HCT116 (cell line): ENCODE measurements at regions not wholly inside any gene's neighbourhood (a gene's known extent, or its start where the extent isn't known, plus 50 kb on each side); places are given as distances from the start of the nearest gene placed in this dataset.

Experiments used
- ATAC-seq: fragments of 200-7000 bp; cut with Tn5 transposase; 2 replicates; pipeline ENCODE4 v1.9.1; 2020; ENCODE audit warnings: mild to moderate bottlenecking, moderate library complexity
- BruUV-seq: library from RNA; stranded (reverse); fragments of 400-500 nt; replicated peaks from 2 replicates; lab custom pipeline; 2021; lab: Mats Ljungman, UMichigan
- CTCF ChIA-PET: fragments of 300-600 bp; sonication (Branson Sonifier 250); formaldehyde crosslinking; loops from one replicate; lab custom pipeline; 2021; ENCODE audit warnings: antibody characterized with exemption; lab: Charles Lee
- POLR2A ChIA-PET: fragments of 300-600, 350-600 bp; sonication (Branson Sonifier 250); formaldehyde crosslinking; loops from one replicate; lab custom pipeline; 2021; ENCODE audit warnings: antibody characterized with exemption; lab: Charles Lee
- RAD21 ChIA-PET, 2 experiments: fragments of 300-600 bp; sonication (Branson Sonifier 250); formaldehyde crosslinking; loops; one replicate each; lab custom pipeline; 2023; ENCODE audit warnings: low total read pairs in 2 of 2; ENCODE audit not compliant: uncharacterized antibody in 2 of 2, unreplicated experiment in 2 of 2, low non-redundant PET in 1 of 2; lab: Charles Lee
- DNase-seq: peaks from one replicate; pipeline ENCODE4 v3.0.0-alpha.2; 2010; ENCODE audit warnings: low read depth, low spot score
- H2AFZ ChIP-seq: fragments of 200-600 bp; shearing (Covaris generic), sonication (generic); 2 replicates; pipeline ENCODE4 v1.6.1; 2017; ENCODE audit warnings: low read depth, mixed run types, mixed read lengths, antibody characterized with exemption, low read length; ENCODE audit not compliant: poor library complexity, severe bottlenecking
- H3K27ac ChIP-seq: 2 replicates; pipeline ENCODE4 v1.5.1; 2012; ENCODE audit warnings: low read depth, low read length
- H3K27me3 ChIP-seq: fragments of 200-600 bp; sonication (generic); 2 replicates; pipeline ENCODE4 v1.6.1; 2016; ENCODE audit warnings: mixed run types, low read length, mixed read lengths; ENCODE audit not compliant: insufficient read depth
- H3K36me3 ChIP-seq, 2 experiments: fragments of 200-500 bp in 1 of 2; fragments of 200-600 bp in 1 of 2; sonication (Bioruptor generic) in 1 of 2; sonication (generic) in 1 of 2; 2 replicates each; pipeline versions ENCODE4 v1.5.1 to v1.6.1; 2014 to 2016; ENCODE audit warnings: low read length in 2 of 2, inconsistent platforms in 1 of 2, mixed read lengths in 1 of 2, mixed run types in 1 of 2; ENCODE audit not compliant: insufficient read depth in 2 of 2, control insufficient read depth in 1 of 2
- H3K4me1 ChIP-seq, 2 experiments: fragments of 200-600 bp in 1 of 2; sonication (generic) in 1 of 2; 2 replicates each; pipeline versions ENCODE4 v1.5.1 to v1.6.1; 2012 to 2017; ENCODE audit warnings: low read length in 2 of 2, inconsistent platforms in 1 of 2, mild to moderate bottlenecking in 1 of 2, mixed read lengths in 1 of 2, mixed run types in 1 of 2, moderate library complexity in 1 of 2; ENCODE audit not compliant: insufficient read depth in 2 of 2, control insufficient read depth in 1 of 2
- H3K4me2 ChIP-seq: fragments of 200-600 bp; sonication (generic); 2 replicates; pipeline ENCODE4 v1.6.1; 2017; ENCODE audit warnings: mixed run types, low read length, mixed read lengths
- H3K4me3 ChIP-seq, 2 experiments: fragments of 200-600 bp in 1 of 2; sonication (generic) in 1 of 2; replicated peaks in 1 of 2; 2 replicates each; pipeline ENCODE4 v1.5.1; 2011 to 2016; ENCODE audit warnings: low read length in 2 of 2, control low read depth in 1 of 2, low read depth in 1 of 2, mild to moderate bottlenecking in 1 of 2, mixed read lengths in 1 of 2, mixed run types in 1 of 2
- H3K79me2 ChIP-seq: fragments of 200-600 bp; sonication (generic); 2 replicates; pipeline ENCODE4 v1.6.1; 2017; ENCODE audit warnings: mild to moderate bottlenecking, mixed run types, low read length, moderate library complexity, mixed read lengths; ENCODE audit not compliant: insufficient read depth
- H3K9ac ChIP-seq: fragments of 200-600 bp; sonication (generic); 2 replicates; pipeline ENCODE4 v1.6.1; 2016; ENCODE audit warnings: low read length, mixed read lengths
- H3K9me2 ChIP-seq: fragments of 200-600 bp; sonication (generic), shearing (Covaris generic); 2 replicates; pipeline ENCODE4 v1.6.1; 2017; ENCODE audit warnings: mixed run types, mild to moderate bottlenecking, moderate library complexity; ENCODE audit not compliant: insufficient read depth
- H3K9me3 ChIP-seq, 2 experiments: fragments of 200-500 bp in 1 of 2; fragments of 200-600 bp in 1 of 2; sonication (Bioruptor generic) in 1 of 2; sonication (generic) in 1 of 2; 2 replicates each; pipeline ENCODE4 v1.6.1; 2014 to 2017; ENCODE audit warnings: low read length in 2 of 2, mixed read lengths in 2 of 2, inconsistent platforms in 1 of 2, low read depth in 1 of 2, mild to moderate bottlenecking in 1 of 2, mixed run types in 1 of 2, moderate library complexity in 1 of 2; ENCODE audit not compliant: control insufficient read depth in 1 of 2, insufficient read depth in 1 of 2
- H4K20me1 ChIP-seq: fragments of 200-600 bp; sonication (generic), shearing (Covaris generic); 2 replicates; pipeline ENCODE4 v1.6.1; 2017; ENCODE audit warnings: mixed run types, mild to moderate bottlenecking, moderate library complexity; ENCODE audit not compliant: insufficient read depth
- CBX3 ChIP-seq: IDR thresholded peaks from 2 replicates; pipeline ENCODE4 v1.6.1; 2012; ENCODE audit warnings: low read depth
- EZH2 ChIP-seq: fragments of 200-600 bp; sonication (generic); IDR thresholded peaks from 2 replicates; pipeline ENCODE4 v1.6.1; 2017; ENCODE audit warnings: antibody characterized with exemption, mixed run types
- EZH2phosphoT487 ChIP-seq: fragments of 200-600 bp; IDR thresholded peaks from 2 replicates; pipeline ENCODE4 v1.6.1; 2018; ENCODE audit warnings: antibody characterized with exemption, borderline replicate concordance
- FOSL1 ChIP-seq: IDR thresholded peaks from 2 replicates; pipeline ENCODE4 v1.6.1; 2012; ENCODE audit warnings: low read depth
- JUND ChIP-seq: IDR thresholded peaks from 2 replicates; pipeline ENCODE4 v1.6.1; 2012
- POLR2A ChIP-seq: IDR thresholded peaks from 2 replicates; pipeline ENCODE4 v1.7.0; 2011; ENCODE audit warnings: borderline replicate concordance; ENCODE audit not compliant: insufficient read depth, insufficient read length; ENCODE audit errors: extremely low read depth
- POLR2AphosphoS5 ChIP-seq: IDR thresholded peaks from 2 replicates; pipeline ENCODE4 v1.6.1; 2011; ENCODE audit warnings: mild to moderate bottlenecking, low read depth, low read length, moderate library complexity
- RAD21 ChIP-seq: IDR thresholded peaks from 2 replicates; pipeline ENCODE4 v1.6.1; 2012; ENCODE audit warnings: low read depth, mild to moderate bottlenecking
- SRF ChIP-seq: IDR thresholded peaks from 2 replicates; pipeline ENCODE4 v1.6.1; 2012; ENCODE audit warnings: low read depth
- TCF7L2 ChIP-seq: IDR thresholded peaks from 2 replicates; pipeline ENCODE4 v1.7.0; 2011; ENCODE audit warnings: borderline replicate concordance, inconsistent platforms; ENCODE audit not compliant: insufficient read depth, insufficient read length; ENCODE audit errors: extremely low read depth
- YY1 ChIP-seq: IDR thresholded peaks from 2 replicates; pipeline ENCODE4 v1.6.1; 2011; ENCODE audit warnings: low read length, low read depth, moderate library complexity, mild to moderate bottlenecking; ENCODE audit not compliant: insufficient replicate concordance; ENCODE audit errors: extremely low read depth
- ZFX ChIP-seq: fragments of 450-650 bp; IDR thresholded peaks from 2 replicates; pipeline ENCODE4 v1.6.1; 2017
- ZNF274 ChIP-seq: fragments of 200-500 bp; sonication (Bioruptor generic); IDR thresholded peaks from 2 replicates; pipeline ENCODE4 v1.6.1; 2014; ENCODE audit warnings: mild to moderate bottlenecking, low read depth, low read length, inconsistent platforms
- intact Hi-C: fragments of 100-400 bp; cut with micrococcal nuclease; formaldehyde crosslinking; loops from 2 replicates; pipeline ENCODE4 v1.10.0; 2022
- TF ChIP-seq, protein P1 (sequence below): IDR thresholded peaks from 2 replicates; pipeline ENCODE4 v1.6.1; 2012
- TF ChIP-seq, protein P2 (sequence below): IDR thresholded peaks from 2 replicates; pipeline ENCODE4 v1.6.1; 2011; ENCODE audit warnings: mild to moderate bottlenecking, low read length, moderate library complexity; ENCODE audit not compliant: insufficient replicate concordance; ENCODE audit errors: extremely low read depth
- TF ChIP-seq, protein P3 (sequence below): IDR thresholded peaks from 2 replicates; pipeline ENCODE4 v1.6.1; 2012; ENCODE audit warnings: low read depth
- TF ChIP-seq, protein P4 (sequence below): IDR thresholded peaks from 2 replicates; pipeline ENCODE4 v1.6.1; 2012

DNA sequence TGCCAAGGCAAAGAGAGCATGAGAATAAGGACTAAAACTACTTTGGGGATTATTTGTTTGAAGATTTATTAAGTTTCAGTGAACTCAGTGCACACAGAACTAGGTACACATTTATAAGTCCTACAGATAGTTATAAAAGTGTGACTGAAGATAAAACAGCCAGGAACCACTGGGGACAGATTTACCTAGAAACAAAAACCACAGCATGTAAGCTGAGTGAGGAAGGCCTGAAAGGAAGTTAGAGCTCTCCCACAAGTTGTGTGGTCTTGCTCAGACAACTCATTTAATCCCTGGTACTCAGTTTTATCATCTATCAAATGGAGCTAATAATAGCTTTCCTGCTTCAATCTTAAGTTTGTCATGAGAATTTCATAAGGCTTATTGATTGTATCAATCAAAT, 311.2 kb upstream of the FAT3 start:
- CTCF ChIA-PET = no interaction called here
- POLR2A ChIA-PET = no interaction called here
- no peaks in the 10 kb centered on the region for H3K36me3 ChIP-seq
- DNase-seq (no peak), ATAC-seq (no peak)
- intact Hi-C loops = no loop called here
- H3K27ac ChIP-seq = no peak overlapping the region
- no peaks in the 10 kb centered on the region for H3K79me2 ChIP-seq
- H2AFZ ChIP-seq = no peak overlapping the region
- no peak for TF ChIP-seq YY1
- no peak for TF ChIP-seq EZH2
- TF ChIP-seq RAD21 = no peak
- TF ChIP-seq FOSL1 = no peak
- TF ChIP-seq EZH2phosphoT487 = no peak
- no peak for TF ChIP-seq TCF7L2
- TF ChIP-seq, protein P1, sequence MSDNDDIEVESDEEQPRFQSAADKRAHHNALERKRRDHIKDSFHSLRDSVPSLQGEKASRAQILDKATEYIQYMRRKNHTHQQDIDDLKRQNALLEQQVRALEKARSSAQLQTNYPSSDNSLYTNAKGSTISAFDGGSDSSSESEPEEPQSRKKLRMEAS = no peak
- TF ChIP-seq SRF = no peak
- TF ChIP-seq, protein P2, sequence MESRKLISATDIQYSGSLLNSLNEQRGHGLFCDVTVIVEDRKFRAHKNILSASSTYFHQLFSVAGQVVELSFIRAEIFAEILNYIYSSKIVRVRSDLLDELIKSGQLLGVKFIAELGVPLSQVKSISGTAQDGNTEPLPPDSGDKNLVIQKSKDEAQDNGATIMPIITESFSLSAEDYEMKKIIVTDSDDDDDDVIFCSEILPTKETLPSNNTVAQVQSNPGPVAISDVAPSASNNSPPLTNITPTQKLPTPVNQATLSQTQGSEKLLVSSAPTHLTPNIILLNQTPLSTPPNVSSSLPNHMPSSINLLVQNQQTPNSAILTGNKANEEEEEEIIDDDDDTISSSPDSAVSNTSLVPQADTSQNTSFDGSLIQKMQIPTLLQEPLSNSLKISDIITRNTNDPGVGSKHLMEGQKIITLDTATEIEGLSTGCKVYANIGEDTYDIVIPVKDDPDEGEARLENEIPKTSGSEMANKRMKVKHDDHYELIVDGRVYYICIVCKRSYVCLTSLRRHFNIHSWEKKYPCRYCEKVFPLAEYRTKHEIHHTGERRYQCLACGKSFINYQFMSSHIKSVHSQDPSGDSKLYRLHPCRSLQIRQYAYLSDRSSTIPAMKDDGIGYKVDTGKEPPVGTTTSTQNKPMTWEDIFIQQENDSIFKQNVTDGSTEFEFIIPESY = no peak
- TF ChIP-seq, protein P3, sequence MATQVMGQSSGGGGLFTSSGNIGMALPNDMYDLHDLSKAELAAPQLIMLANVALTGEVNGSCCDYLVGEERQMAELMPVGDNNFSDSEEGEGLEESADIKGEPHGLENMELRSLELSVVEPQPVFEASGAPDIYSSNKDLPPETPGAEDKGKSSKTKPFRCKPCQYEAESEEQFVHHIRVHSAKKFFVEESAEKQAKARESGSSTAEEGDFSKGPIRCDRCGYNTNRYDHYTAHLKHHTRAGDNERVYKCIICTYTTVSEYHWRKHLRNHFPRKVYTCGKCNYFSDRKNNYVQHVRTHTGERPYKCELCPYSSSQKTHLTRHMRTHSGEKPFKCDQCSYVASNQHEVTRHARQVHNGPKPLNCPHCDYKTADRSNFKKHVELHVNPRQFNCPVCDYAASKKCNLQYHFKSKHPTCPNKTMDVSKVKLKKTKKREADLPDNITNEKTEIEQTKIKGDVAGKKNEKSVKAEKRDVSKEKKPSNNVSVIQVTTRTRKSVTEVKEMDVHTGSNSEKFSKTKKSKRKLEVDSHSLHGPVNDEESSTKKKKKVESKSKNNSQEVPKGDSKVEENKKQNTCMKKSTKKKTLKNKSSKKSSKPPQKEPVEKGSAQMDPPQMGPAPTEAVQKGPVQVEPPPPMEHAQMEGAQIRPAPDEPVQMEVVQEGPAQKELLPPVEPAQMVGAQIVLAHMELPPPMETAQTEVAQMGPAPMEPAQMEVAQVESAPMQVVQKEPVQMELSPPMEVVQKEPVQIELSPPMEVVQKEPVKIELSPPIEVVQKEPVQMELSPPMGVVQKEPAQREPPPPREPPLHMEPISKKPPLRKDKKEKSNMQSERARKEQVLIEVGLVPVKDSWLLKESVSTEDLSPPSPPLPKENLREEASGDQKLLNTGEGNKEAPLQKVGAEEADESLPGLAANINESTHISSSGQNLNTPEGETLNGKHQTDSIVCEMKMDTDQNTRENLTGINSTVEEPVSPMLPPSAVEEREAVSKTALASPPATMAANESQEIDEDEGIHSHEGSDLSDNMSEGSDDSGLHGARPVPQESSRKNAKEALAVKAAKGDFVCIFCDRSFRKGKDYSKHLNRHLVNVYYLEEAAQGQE = no peak
- TF ChIP-seq, protein P4, sequence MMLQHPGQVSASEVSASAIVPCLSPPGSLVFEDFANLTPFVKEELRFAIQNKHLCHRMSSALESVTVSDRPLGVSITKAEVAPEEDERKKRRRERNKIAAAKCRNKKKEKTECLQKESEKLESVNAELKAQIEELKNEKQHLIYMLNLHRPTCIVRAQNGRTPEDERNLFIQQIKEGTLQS = no peak
- TF ChIP-seq CBX3 = no peak
- no peak for TF ChIP-seq JUND
- TF ChIP-seq ZNF274 = no peak
- no peak for TF ChIP-seq POLR2AphosphoS5
- TF ChIP-seq ZFX = no peak
- no peak for TF ChIP-seq POLR2A
- RAD21 ChIA-PET = no interaction called here
- no peaks in the 10 kb centered on the region for H3K9me2 ChIP-seq
- H3K27me3 ChIP-seq = no peaks in the 10 kb centered on the region
- H3K9ac ChIP-seq = no peak overlapping the region
- no peak overlapping the region for H3K4me3 ChIP-seq
- peaks cover 8 to 23% of the 10 kb centered on the region in 2 experiments; a peak in 2 of 4 replicates for H3K9me3 ChIP-seq
- no peaks in the 10 kb centered on the region for H3K4me1 ChIP-seq
- no TSS peak for BruUV-seq
- H3K4me2 ChIP-seq = no peak overlapping the region
- H4K20me1 ChIP-seq = no peaks in the 10 kb centered on the region
